Heart left ventricle (tissue), 13 donors: ENCODE measurements at regions not wholly inside any gene's neighbourhood (a gene's known extent, or its start where the extent isn't known, plus 50 kb on each side); places are given as distances from the start of the nearest gene placed in this dataset.

Experiments used
- POLR2A ChIP-seq, 2 donors: fragments of 450-650 bp; IDR thresholded peaks; one replicate each; pipeline ENCODE4 v1.6.1; 2017; ENCODE audit warnings: antibody characterized with exemption in 2 of 2, mild to moderate bottlenecking in 2 of 2, moderate library complexity in 2 of 2
- TF ChIP-seq, protein P1 (sequence below), 12 donors: fragments of 200-600 bp; sonication (generic) in 4 of 12; IDR thresholded peaks; one replicate each; pipeline versions ENCODE4 v1.5.0 to v1.8.0; 2018 to 2022; ENCODE audit warnings: antibody characterized with exemption in 12 of 12, mild to moderate bottlenecking in 5 of 12
- donor health status: ischemic (EF 13 %, LVEDD 7.1; RV severe dilation, severe dysfunction).
- donor health status: DM: no; HTN: yes; CAD: no.
- donor health status: DM: no; HTN: no; CAD: no.
- donor health status: ischemic (EF 25% LVEDD 6.9; RV normal size, moderate dysfunction).
- donor health status: ischemic (EF 25% LVEDD 5.7; RV mildly dilated, moderate dysfunction).
- donor health status: ischemic (EF 35%, LVEDD 5.7; RV mildly dilated, moderate dysfunction).
- donor health status: nonischemic (EF 11% LVEDD 7.7; RV severe dilation, severe dysfunction).
- donor health status: DM: yes; HTN: yes; CAD: no.
- donor health status: PGD.
- donor health status: ischemic (EF 29% LVEDD 5.4; RV normal size, mild dysfunction).
- donor health status: nonischemic (EF 23%, LVEDD 6.1; RV moderate dilation, normal function).

- no peak for TF ChIP-seq POLR2A (IDR thresholded peaks at IDR 0.05)
- TF ChIP-seq, protein P1, sequence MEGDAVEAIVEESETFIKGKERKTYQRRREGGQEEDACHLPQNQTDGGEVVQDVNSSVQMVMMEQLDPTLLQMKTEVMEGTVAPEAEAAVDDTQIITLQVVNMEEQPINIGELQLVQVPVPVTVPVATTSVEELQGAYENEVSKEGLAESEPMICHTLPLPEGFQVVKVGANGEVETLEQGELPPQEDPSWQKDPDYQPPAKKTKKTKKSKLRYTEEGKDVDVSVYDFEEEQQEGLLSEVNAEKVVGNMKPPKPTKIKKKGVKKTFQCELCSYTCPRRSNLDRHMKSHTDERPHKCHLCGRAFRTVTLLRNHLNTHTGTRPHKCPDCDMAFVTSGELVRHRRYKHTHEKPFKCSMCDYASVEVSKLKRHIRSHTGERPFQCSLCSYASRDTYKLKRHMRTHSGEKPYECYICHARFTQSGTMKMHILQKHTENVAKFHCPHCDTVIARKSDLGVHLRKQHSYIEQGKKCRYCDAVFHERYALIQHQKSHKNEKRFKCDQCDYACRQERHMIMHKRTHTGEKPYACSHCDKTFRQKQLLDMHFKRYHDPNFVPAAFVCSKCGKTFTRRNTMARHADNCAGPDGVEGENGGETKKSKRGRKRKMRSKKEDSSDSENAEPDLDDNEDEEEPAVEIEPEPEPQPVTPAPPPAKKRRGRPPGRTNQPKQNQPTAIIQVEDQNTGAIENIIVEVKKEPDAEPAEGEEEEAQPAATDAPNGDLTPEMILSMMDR (IDR thresholded peaks at IDR 0.05): no peak
Measured at GRCh38 chr12:28799348-28799747, 349.7 kb upstream of the FAR2 start.
